Activated T-helper 17 cell treated with anti-CD3 and anti-CD28 coated beads, Interleukin-2, amount 50 U/mL, for 72 hours (primary cell): ENCODE measurements at regions not wholly inside any gene's neighbourhood (a gene's known extent, or its start where the extent isn't known, plus 50 kb on each side); places are given as distances from the start of the nearest gene placed in this dataset.
"Not testable (repeated sequence)": the region's sequence is repeated elsewhere in the genome, so short reads cannot be mapped to it uniquely, and the experiment has no call there.

Source experiments
- ATAC-seq: fragments of 150-1000 bp; cut with Tn5 transposase; replicated peaks from 2 replicates; pipeline ENCODE4 v1.10.0; 2021; ENCODE audit warnings: mild to moderate bottlenecking, moderate library complexity
- H3K27ac Mint-ChIP-seq: one replicate; pipeline ENCODE4 v1.8.0; 2022; ENCODE audit warnings: mixed read lengths
- H3K27me3 Mint-ChIP-seq: one replicate; pipeline ENCODE4 v1.8.0; 2022; ENCODE audit warnings: mixed read lengths
- H3K36me3 Mint-ChIP-seq: one replicate; pipeline ENCODE4 v1.8.0; 2022; ENCODE audit warnings: low read depth, mild to moderate bottlenecking, mixed read lengths
- H3K4me1 Mint-ChIP-seq: one replicate; pipeline ENCODE4 v1.8.0; 2022; ENCODE audit warnings: mixed read lengths
- H3K4me3 Mint-ChIP-seq: one replicate; pipeline ENCODE4 v1.8.0; 2022; ENCODE audit warnings: mild to moderate bottlenecking, mixed read lengths
- H3K9me3 Mint-ChIP-seq: one replicate; pipeline ENCODE4 v1.8.0; 2022; ENCODE audit warnings: mixed read lengths

DNA sequence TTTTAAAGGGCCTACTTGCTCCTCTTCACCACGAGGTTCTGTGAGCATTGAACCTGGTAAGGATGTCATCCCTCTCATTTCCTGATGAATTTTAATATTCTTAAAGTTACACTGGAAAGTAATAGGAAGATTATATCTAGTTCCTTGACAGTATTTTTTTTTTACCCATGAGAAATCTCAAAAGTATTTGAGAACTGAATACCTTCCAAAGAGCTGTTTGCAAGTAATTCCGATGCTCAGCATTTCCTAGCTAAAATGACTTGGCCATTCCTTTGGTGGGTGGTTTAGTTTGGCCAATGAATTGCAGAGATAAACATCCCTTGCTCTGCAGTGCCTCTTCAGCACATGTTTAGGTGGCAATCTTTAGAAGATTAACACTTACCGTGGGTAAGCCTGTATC, 110.2 kb upstream of the WDR1 start:
- Mint-ChIP-seq H3K9me3 (no peaks in the 10 kb centered on the region), H3K36me3 (no peaks in the 10 kb centered on the region), H3K27me3 (no peaks in the 10 kb centered on the region), H3K4me1 (no peaks in the 10 kb centered on the region), H3K27ac (no peak overlapping the region), H3K4me3 (no peak overlapping the region)
- no peak for ATAC-seq

DNA sequence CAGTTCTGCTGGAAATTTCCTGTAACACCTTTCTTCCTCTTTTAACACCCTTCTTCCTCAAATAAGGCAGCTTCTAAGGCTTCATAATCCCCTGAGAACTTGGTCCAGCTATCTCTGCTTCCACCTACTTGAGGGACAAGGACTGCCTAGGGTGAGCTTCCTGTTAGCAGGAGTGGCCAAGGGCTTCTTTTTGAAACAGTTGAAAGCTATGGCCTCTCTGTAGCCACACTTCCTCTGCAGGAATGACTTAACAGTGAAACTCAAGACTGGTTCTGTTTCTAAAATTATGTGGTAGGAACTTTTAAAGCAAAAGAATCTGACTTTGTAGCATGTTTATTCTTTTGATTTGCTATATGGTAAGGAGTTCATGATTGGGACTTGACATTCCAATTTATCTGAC, 108.5 kb upstream of the WDR1 start:
- Mint-ChIP-seq H3K27me3 (no peaks in the 10 kb centered on the region), H3K9me3 (no peaks in the 10 kb centered on the region), H3K27ac (no peak overlapping the region), H3K36me3 (no peaks in the 10 kb centered on the region), H3K4me3 (no peak overlapping the region), H3K4me1 (no peaks in the 10 kb centered on the region)
- ATAC-seq = no peak

DNA sequence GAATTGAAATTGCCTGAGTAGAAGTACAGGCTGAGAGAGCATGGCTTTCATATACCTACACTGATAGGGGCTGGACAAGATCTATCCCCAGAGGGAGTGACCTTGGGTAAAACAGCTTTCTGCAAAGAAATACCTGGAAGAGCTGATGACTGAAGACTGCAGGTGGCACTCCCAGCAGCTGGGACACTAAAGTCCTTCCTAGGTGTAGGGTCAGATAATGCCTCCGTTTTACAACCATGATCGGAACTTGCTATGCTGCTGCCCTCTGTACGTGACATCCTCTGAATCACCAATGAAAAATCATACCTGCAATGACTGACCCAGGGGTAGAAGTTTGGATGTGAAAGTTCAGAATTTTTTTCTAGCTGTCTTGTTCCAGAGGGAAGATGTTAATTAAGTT, 107.2 kb upstream of the WDR1 start:
- no peak for ATAC-seq
- Mint-ChIP-seq H3K4me1 (no peaks in the 10 kb centered on the region), H3K27me3 (no peaks in the 10 kb centered on the region), H3K9me3 (no peaks in the 10 kb centered on the region), H3K27ac (no peak overlapping the region), H3K36me3 (no peaks in the 10 kb centered on the region), H3K4me3 (no peak overlapping the region)

DNA sequence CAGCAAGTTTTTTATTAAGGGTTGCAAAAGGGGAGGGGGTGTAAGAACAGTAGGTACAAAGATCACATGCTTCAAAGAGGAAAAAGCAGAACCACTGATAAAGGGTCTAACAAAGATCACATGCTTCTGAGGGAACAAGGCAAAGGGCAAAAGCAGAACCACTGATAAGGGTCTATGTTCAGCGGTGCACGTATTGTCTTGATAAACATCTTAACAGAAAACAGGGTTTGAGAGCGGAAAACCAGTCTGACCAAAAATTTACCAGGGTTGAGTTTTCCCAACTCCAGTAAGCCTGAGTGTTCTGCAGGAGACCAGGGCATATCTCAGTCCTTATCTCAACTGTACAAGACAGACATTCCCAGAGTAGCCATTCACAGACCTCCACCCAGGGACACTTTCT, 96.9 kb upstream of the WDR1 start:
- not testable (repeated sequence) for H3K4me1 Mint-ChIP-seq, H3K27me3 Mint-ChIP-seq, H3K27ac Mint-ChIP-seq, H3K36me3 Mint-ChIP-seq, ATAC-seq, H3K9me3 Mint-ChIP-seq, H3K4me3 Mint-ChIP-seq

DNA sequence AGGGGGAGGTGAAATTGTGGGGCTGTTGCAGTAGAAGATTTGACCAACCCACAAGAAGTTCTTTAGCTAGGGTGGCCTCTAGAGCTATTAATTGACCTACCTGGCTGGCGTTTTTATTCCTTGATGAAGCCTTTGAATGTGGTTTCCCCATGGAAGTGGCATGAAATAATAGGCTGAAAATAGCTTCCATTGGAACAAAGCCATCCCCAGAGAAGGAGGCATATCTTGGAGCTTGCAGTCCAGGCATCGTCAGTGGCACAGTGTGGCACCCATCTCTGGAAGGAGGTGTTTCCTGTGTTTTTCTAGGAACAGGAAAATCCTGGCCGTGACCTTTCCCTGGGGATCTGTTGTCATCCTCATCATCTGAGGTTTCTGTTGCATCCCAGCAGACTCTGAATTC, 96.3 kb upstream of the WDR1 start:
- no peak for ATAC-seq
- H3K27ac Mint-ChIP-seq = no peak overlapping the region
- no peaks in the 10 kb centered on the region for H3K4me1 Mint-ChIP-seq
- H3K4me3 Mint-ChIP-seq = no peak overlapping the region
- no peaks in the 10 kb centered on the region for H3K36me3 Mint-ChIP-seq
- no peaks in the 10 kb centered on the region for H3K27me3 Mint-ChIP-seq
- no peaks in the 10 kb centered on the region for H3K9me3 Mint-ChIP-seq

DNA sequence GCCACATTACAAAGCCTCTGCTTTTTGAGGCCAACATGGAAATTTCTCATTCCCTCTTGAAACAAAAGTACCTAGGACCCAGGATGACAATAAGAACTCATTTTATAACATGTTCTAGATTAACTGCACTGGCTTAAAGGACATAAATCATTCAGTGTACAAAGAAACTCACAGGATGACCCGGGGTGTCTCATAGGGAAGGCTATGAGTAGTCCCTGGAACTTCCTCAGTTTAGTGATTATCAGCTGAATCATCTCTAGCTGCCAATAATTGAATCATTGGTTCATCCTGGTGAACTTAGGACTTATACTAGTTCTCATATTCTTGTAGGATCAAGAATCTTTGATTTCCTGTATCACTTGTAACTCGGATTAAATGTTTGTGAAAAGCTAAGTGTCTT, 95.8 kb upstream of the WDR1 start:
- no peak overlapping the region for H3K4me3 Mint-ChIP-seq
- H3K4me1 Mint-ChIP-seq = no peaks in the 10 kb centered on the region
- no peak for ATAC-seq
- no peaks in the 10 kb centered on the region for H3K9me3 Mint-ChIP-seq
- H3K27me3 Mint-ChIP-seq = no peaks in the 10 kb centered on the region
- H3K27ac Mint-ChIP-seq = no peak overlapping the region
- no peaks in the 10 kb centered on the region for H3K36me3 Mint-ChIP-seq

DNA sequence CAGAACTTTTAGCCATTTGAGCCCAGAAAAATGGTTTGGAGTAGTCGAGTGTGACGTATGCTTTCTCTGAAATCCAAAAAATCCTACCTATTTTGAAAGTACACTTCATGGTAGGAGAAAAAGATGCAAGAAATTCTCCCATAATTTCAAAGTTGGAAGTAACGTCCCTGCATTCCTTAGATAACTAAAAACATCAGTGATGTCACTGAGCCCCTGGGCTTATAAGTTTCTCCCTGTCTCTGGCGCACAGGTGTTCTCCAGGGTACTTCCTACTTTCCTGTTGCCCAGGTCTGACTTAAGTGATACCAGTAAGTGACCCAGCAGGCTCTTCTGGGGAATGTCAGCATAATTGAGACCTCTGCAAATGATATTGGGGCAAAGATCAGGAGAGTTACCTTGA, 90.5 kb upstream of the WDR1 start:
- no peaks in the 10 kb centered on the region for H3K4me1 Mint-ChIP-seq
- H3K9me3 Mint-ChIP-seq = no peaks in the 10 kb centered on the region
- no peaks in the 10 kb centered on the region for H3K36me3 Mint-ChIP-seq
- no peak overlapping the region for H3K27ac Mint-ChIP-seq
- H3K4me3 Mint-ChIP-seq = no peak overlapping the region
- no peaks in the 10 kb centered on the region for H3K27me3 Mint-ChIP-seq
- no peak for ATAC-seq

DNA sequence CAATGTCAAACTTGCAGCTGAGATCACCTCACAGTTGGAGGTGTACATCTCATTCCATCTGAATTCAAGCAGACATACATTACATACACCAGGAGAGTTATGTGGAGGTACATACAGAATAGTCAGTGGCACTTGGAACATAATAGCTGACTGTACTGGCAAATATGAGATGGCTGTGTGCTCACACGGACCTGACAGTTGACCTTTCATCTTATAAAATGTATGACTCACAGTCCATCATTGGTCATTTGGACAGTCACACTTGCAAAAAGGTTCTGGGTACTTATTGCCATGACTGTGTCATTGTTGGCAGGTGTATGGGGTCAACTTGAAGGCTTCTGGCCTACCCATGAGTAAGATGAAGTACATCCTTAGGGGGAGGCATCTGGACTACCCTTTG, 88.6 kb upstream of the WDR1 start:
- no peaks in the 10 kb centered on the region for H3K4me1 Mint-ChIP-seq
- no peak overlapping the region for H3K27ac Mint-ChIP-seq
- no peaks in the 10 kb centered on the region for H3K27me3 Mint-ChIP-seq
- no peaks in the 10 kb centered on the region for H3K36me3 Mint-ChIP-seq
- no peak overlapping the region for H3K4me3 Mint-ChIP-seq
- ATAC-seq = no peak
- H3K9me3 Mint-ChIP-seq = no peaks in the 10 kb centered on the region

DNA sequence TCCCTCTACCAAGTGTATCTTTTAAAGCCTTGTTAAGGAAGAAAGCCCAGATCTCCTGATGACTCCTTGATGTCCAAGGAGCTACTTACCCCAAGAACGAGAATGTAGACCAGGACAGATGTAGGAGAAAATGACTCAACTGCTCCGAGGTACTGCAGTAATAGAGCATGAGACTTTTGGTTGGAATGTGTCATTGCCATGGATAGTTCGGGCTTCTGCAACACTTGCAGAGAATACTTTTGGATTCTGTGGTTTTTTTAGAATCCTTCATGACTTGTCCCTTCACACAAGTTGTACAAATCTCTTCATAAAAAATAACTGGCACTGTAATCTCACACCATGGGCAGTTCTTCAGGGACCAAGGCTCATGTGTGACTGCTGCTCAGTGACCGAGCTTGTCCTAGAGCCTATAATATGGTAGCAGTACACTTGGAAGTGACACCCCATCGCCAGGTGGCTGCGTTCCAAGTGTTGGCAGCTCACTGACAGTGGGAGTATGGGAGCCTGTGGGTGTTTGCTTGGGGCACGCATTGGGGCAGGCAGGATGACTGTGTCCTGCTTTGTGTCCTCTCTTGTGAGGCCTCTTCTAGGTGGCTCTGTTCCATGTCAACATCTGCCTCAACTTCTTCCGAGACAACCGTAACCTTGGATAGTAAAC, 87.9 kb upstream of the WDR1 start:
- Mint-ChIP-seq H3K9me3 (no peaks in the 10 kb centered on the region), H3K36me3 (no peaks in the 10 kb centered on the region), H3K27ac (no peak overlapping the region), H3K27me3 (no peaks in the 10 kb centered on the region), H3K4me3 (no peak overlapping the region), H3K4me1 (no peaks in the 10 kb centered on the region)
- ATAC-seq = no peak

DNA sequence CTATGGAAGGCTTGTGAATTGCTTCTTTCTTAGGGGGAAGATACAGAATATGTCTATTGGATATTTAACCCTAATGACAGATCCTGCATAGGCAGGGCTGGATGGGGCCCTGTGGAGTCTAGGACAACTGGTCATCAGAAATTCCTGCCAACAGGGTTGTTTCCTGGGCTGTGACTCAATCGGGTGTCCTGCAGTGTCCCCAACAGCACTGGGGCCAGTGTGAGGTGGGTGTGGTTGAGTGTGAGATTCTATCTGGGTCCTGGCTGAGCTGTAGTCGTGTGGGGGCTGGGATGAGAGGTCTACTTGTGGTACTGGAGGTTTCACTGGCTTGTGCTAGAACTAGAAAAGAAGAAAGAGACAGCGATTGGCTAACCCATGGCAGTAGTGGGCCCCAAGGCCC, 87.3 kb upstream of the WDR1 start:
- H3K27me3 Mint-ChIP-seq = no peaks in the 10 kb centered on the region
- no peaks in the 10 kb centered on the region for H3K4me1 Mint-ChIP-seq
- H3K4me3 Mint-ChIP-seq = no peak overlapping the region
- ATAC-seq = no peak
- H3K9me3 Mint-ChIP-seq = no peaks in the 10 kb centered on the region
- no peaks in the 10 kb centered on the region for H3K36me3 Mint-ChIP-seq
- H3K27ac Mint-ChIP-seq = no peak overlapping the region

DNA sequence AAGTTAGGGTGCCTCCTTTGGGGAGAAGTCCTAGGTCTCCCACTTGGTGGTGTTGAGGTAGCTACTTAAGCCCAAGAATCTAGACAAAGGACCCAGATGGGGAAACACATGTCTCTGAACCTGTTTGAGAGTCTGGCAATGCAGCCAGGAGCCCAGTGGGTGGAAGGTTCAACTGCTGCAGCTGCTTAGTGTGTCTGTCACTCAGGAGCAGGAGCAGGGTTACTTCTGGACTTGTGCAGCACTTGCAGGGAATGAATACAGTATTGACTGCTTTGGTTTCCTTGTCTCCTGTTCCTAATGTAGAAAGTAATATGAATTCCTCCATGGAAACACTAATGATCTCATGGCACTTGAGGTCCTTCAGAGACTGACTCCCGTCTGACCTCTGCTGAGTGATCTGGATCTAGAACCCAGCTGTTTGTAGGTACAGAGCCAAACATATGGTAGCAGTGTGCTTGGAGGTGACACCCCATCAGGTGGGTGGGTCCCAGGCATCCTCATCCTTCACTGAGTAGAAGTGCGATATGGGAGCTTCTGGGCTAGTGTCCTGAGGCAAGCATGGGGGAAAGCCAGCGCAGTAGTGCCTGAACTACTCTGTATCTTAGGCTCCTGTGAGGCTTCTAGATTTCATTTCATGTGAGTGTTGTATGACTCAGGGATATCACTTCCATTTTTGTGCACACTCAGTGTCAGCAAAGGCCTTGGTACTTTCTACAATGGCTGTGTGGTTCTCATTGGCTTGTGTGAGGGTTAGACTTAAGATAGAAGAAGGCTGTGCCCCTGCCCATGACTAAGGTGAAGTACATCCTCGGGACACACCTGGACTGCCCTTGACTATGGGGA, 85.0 kb upstream of the WDR1 start:
- peak; percentile 38 for ATAC-seq
- H3K4me1 Mint-ChIP-seq = no peaks in the 10 kb centered on the region
- no peaks in the 10 kb centered on the region for H3K27me3 Mint-ChIP-seq
- no peaks in the 10 kb centered on the region for H3K9me3 Mint-ChIP-seq
- H3K36me3 Mint-ChIP-seq = no peaks in the 10 kb centered on the region
- no peak overlapping the region for H3K27ac Mint-ChIP-seq
- no peak overlapping the region for H3K4me3 Mint-ChIP-seq

DNA sequence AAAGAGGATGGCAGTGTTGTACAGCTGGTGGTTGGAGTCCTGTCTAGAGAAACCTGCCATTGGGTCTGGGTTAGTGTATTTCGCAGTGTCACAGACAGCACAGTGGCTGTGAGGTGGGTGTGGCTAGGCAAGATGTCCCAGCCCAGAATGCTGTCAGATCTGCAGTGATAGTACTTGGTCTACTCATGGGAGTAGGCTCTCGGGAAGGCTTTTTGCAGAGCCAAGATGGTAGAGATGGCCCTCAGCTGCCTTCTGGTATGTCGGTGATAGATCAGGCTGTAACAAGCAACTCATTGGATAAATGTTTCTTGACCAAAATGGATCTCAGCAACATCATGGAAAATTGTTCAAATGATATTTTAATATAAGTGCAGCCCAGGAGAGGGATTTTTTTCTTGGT, 84.3 kb upstream of the WDR1 start:
- ATAC-seq = no peak
- H3K27ac Mint-ChIP-seq = no peak overlapping the region
- no peaks in the 10 kb centered on the region for H3K27me3 Mint-ChIP-seq
- H3K4me3 Mint-ChIP-seq = no peak overlapping the region
- H3K36me3 Mint-ChIP-seq = no peaks in the 10 kb centered on the region
- H3K9me3 Mint-ChIP-seq = no peaks in the 10 kb centered on the region
- H3K4me1 Mint-ChIP-seq = no peaks in the 10 kb centered on the region

DNA sequence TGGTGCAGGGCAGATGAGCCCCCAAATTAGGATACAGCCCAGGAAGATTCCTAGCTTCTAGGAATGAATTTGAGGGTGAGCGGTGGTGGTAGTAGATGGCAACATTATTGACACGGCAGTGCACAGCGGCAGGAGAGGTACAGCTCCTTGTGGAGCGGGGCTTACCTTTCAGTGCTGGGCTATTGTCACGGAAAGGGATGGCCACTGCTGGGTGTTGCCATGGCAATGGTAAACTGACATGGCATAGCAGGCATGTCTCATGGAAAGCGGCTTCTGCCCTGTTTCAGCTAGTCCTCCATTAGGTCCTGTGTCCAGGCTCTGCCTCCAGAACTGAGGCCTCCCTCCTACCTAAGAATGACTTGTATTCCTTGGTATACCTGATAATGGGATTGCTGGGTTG, 81.8 kb upstream of the WDR1 start:
- no peak overlapping the region for H3K4me3 Mint-ChIP-seq
- no peak for ATAC-seq
- H3K36me3 Mint-ChIP-seq = no peaks in the 10 kb centered on the region
- no peak overlapping the region for H3K27ac Mint-ChIP-seq
- H3K27me3 Mint-ChIP-seq = no peaks in the 10 kb centered on the region
- H3K9me3 Mint-ChIP-seq = no peaks in the 10 kb centered on the region
- H3K4me1 Mint-ChIP-seq = no peaks in the 10 kb centered on the region

DNA sequence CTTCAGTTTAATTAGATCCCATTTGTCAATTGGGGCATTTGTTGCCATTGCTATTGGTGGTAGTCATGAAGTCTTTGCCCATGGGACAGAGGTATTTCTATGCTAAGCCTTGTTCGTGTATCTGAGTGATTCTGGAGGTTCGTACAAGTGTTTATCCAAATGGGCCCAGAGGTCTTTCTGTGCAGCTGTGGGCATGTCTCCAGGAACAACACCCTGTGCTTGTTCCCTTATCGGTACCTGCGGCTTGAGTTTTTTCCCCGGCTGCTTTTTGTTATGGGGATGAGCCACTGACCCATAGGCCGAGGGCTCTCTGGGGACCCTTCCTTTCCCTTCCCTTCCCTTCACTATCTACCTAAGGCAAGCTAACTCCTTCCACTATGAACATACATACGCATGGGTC, 81.4 kb upstream of the WDR1 start:
- no peak overlapping the region for H3K4me3 Mint-ChIP-seq

DNA sequence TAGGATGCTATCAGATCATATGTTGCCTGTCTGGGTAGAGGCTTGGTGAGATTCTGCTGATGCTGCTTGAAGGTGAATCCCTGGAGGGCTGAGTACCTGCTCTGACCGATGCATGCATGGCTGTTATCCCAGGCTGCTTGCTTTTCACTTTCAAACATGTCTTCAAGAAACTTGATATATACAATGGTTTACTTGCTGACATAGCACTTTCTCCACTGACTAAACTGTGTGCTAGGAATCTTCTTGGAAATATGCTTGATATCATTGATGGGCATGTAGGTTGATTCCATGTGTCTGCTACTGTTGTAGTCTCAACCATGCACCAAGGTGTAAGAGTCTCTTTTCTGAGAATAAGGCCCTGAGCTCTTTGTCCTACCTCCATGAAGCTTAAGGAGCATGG, 79.6 kb upstream of the WDR1 start:
- no peak overlapping the region for H3K27ac Mint-ChIP-seq
- no peaks in the 10 kb centered on the region for H3K9me3 Mint-ChIP-seq
- H3K4me1 Mint-ChIP-seq = no peaks in the 10 kb centered on the region
- no peaks in the 10 kb centered on the region for H3K27me3 Mint-ChIP-seq
- H3K4me3 Mint-ChIP-seq = no peak overlapping the region
- ATAC-seq = no peak
- H3K36me3 Mint-ChIP-seq = no peaks in the 10 kb centered on the region

More for the DNA sequence above, 81.4 kb upstream of the WDR1 start:
- Mint-ChIP-seq H3K9me3 (no peaks in the 10 kb centered on the region), H3K27me3 (no peaks in the 10 kb centered on the region), H3K4me1 (no peaks in the 10 kb centered on the region), H3K27ac (no peak overlapping the region), H3K36me3 (no peaks in the 10 kb centered on the region)
- ATAC-seq = no peak
